ENCODE measurements at regions not wholly inside any gene's neighbourhood (a gene's known extent, or its start where the extent isn't known, plus 50 kb on each side); places are given as distances from the start of the nearest gene placed in this dataset.

DNA sequence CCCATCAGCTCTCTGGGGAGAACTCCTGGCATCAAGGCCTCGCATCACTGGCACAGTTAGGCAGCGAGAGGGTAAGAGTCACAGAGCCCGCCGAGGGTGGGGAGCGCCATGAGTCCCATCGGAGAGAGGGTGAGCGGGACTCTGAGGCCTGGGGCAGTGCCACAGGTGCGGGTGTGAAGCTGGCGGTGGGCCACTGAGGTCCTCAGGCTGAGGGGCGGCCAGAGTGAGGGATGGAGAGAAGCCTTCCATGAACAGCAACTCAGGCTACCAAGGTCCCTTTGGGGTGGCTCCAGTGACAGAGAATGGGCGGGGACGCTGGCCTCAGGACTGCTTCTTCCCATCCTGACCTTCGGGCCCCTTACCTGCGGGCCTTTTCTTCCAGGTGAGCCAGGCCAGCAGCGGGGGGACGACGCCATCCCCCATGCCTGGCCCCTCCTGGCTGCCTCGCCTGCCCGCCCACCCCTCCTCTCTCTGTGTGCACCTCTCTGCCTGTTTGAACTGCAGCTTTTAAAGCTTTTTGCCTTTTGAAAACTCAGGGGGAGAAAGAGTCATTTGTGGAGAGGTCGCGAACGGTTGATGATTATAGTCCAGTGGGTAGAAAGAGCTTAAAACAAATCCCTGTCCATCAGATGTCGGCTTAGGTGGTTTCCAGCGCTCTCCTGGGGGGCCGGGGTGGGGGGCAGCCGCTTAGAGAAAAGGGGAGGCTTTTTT is 149.3 kb upstream of the GSE1 start:
- DNase-seq, result no peak

DNA sequence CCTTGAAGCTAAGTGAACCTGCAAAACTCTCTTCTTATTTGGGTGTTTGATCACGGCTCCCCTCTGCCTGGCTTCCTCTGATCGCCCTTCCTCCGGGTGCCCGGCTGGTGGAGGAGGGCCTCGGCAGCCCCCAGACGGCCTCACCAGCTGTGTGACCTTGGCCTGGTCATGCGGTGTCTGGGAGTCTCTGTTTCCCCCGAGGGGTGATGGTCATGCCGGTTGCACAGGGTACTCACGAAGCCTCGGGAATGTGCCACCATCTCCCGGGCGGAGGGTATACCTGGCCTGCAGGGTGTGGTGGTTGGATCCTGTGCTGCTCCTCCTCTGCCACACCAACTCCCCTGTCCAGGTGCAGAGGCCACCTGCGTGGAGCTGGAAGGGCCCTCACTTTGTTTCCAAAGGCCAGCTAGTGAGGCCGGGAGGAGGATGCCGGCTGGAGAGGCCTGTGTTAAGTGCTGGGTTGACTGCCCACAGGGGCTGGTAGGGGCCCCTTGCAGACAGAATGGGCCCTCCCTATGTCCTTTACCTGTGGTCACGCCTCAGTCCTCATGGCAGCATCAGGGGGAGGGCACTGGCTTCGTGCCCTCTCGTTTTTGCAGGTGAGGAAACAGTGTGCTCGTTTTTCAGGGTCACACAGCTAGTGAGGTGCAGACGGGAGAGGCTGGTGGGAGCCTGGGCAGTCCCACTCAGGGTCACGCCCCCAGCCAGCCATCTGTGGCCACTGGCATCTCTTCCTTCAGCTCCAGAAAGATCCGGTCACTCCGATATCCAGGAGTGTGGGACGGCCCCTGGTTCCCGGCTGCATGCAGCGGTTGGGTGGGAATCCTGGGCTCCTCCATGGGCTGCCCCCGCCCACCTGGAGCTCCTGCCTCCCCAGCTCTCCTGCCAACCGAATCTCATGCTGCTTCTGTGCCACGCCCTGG is 148.5 kb upstream of the GSE1 start:
- peak; percentile 16 for DNase-seq

DNA sequence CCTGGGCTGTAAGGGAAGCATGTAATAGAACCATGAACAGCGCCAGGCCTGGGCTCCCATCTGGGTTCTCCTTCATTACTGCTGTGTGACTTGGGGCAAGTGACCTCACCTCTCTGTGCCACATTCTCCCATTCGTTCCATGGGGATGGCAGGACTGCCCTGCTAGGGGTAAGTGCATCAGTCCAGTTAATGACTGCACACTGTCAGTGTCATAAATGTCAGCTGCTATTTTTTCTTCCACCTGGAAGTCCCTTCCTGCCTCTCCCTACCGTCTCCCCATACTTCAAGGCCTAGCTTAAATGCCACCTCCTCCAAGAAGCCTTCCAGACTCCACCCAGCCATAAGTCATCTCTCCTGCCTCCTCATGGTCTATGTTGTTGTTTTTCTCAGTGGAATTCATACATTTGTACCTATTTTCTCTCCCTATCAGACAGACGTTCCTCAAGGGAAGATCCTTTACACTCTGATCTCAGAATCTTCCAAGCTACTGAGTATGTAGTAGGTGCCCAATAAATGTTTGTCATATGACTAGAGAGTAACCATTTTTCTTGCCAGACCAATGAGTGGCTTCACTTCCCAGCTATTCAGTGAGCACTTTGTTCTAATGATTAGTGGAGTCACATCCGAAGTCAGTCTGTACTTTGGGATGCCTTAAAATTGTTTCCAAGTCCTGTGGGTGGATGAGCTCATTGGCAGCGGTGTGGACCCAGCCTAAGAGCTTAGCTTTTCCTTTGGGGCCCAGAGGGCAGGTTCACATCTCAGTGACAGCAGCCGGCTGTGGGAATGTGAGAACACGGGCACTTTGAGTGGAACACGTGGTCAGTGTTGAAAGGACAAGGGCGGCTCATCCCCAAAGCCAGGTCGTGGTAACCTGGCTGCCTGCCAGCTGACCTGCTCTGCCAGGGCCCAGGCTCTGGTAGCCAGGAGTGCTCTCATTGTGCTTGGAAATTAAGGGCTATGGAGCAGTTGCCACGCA is 147.5 kb upstream of the GSE1 start:
- DNase-seq, result no peak

DNA sequence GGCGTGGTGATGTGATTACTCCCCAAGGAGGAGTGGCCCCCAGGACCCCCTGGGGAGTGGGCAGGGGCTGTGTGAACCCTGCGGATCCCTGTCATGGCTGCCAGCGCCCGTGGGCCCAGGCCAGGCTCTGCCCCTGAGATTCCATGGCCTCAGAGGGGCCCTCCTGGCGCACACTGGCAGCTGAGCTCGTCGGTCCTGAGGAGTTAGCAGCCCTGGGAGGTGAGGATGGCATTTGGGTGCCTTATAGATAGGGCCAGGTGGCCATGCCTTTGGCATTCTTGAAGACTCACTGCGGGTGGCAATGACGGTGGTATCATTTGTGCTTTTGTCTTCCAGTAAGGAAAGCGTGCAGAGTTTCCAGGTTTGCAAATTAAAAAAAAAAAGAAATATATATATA is 146.8 kb upstream of the GSE1 start:
- no peak for DNase-seq

DNA sequence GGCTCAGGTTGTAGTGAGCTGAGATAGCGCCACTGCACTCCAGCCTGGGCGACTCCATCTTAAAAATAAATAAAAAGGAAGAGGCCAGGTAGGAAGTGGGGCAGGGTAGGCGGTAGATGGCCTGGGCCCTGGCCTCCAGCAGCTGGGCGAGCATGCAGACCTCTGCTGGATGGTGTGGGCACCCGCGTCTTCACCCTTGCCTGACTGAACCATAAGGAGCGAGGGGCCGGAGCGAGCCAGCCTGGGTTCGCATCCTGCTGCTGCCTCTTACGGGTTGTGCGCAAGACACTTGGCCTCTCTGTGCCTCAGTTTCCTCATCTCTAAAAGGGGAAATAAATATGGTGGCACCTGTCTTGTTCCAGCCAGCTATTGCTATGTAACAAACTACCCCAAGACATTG is 146.1 kb upstream of the GSE1 start:
- DNase-seq, result no peak

DNA sequence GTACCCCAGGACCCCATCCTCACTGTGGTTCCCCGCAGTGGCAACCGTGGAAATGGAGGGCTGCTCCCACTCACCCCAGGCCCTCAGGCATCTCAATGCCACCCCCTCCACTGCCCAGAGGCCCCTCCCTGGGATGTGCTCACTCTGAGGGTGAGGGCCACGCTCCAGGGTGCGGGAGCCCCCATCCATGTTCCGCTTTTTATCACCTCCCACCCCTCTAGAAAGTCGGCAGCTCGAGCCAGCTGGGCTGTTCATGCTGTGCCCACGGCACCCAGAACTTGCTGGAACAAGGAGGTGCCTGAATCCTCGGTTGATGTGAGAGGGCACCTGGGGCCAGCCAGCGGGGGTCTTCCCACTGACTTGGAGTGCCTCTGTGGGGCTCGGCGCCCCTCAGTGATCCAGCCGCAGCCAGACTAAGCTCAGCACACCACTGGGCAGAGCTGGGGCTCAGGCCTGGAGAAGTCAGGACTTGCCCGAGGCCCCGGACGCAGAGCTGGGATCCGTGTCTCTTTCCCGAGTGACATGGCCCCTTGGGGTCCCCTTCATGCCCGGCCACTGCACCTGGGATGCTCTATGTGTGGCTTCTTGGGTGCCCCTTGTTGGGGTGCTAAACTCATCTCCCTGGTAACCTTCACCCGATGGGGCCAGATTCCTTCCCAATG is 143.1 kb upstream of the GSE1 start:
- DNase-seq, result no peak

DNA sequence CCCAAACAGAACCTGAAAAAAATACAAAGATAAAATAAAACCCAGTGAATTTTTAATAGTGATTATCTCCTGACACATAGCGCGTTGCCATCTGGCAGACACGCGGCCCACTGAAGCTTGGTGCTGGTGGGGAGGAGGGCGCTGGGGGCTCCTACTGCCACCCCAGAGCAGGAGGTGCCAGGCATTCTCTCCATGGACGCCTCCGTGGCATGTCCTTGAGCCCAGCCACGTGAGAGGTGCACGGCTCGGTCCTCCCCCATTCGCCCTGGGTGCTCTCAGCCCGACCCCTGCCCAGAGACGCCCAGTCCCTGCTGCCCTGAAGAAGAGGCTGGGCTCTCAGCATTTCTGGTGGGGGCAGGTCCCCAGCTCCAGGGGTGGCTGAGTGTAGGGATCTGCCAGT is 142.2 kb upstream of the GSE1 start:
- DNase-seq, result no peak

DNA sequence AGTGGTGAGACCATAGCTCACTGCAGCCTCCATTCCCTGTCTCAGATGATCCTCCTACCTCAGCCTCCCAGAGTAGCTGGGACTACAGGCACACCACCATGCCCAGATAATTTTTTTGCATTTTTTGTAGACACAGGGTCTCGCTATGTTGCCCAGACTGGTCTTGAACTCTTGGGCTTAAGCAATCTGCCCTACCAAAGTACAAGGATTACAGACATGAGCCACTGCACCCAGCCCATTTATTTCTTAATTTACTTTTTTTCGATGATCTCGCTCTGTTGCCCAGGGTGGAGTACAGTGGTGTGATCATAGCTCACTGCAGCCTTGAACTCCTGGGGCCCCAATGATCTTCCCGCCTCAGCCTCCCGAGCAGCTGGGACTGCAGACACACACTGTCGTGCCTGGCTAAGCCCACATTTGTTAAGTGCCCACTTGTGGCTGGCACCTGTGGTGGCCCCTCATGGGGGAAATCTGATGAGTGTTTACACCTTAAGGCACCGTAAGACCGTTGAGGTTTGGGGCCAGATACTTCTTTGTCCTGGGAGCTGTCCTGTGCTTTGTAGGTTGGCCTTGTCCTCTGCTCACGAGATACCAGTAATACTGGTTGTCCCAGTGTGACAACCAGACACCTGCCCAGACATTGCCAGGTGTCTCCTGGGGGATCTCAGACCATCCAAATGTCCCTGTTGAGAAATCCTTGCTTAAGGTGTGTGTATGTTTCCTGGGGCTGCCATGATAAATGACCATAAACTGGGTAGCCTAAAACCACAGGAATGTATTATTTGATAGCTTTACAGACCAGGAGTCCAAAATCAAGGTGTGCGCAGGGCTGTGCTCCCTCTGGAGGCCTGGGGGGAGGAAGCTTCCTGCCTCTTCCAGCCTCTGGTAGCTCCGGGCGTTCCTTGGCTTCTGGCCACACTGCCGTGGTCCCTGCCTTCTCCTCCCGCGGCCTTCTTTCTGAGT is 141.4 kb upstream of the GSE1 start:
- DNase-seq, result no peak

DNA sequence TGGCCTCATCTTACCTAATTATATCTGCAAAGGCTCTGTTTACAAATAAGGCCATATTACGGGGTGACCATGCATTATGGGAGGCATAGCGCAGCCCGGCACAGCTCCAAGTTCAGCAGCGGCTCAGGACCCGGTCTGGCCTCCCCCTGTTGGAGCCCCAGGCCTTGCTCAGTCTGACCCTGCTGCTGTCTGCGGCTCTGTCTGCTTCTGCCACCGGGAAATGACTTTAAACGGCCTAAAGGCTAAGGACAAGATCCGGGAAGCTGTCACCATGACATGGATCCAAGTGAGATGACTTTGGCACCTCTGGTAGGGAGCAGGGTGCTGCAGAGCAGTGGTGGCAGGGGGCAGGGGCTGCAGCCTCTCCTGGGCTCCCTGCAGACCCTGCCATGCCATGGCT is 140.6 kb upstream of the GSE1 start:
- no peak for DNase-seq

DNA sequence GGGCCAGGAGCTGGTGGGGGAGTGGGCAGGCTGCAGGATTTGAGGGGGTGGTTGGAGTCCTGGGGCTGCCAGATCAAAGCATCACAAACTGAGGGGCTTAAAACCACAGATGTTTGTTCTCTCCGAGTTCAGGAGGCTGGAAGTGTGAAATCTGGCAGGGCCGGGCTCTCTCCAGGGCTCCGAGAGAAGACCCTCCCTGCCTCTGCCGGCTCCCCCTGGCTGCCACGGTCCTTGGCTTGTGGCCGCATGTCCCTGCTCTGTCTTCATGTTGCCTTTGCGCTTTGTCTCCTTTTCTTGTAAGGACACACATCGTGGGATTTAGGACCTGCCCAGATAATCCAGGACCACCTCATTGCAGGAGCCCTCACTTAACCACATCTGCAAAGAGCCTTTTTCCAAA is 139.8 kb upstream of the GSE1 start:
- no peak for DNase-seq

DNA sequence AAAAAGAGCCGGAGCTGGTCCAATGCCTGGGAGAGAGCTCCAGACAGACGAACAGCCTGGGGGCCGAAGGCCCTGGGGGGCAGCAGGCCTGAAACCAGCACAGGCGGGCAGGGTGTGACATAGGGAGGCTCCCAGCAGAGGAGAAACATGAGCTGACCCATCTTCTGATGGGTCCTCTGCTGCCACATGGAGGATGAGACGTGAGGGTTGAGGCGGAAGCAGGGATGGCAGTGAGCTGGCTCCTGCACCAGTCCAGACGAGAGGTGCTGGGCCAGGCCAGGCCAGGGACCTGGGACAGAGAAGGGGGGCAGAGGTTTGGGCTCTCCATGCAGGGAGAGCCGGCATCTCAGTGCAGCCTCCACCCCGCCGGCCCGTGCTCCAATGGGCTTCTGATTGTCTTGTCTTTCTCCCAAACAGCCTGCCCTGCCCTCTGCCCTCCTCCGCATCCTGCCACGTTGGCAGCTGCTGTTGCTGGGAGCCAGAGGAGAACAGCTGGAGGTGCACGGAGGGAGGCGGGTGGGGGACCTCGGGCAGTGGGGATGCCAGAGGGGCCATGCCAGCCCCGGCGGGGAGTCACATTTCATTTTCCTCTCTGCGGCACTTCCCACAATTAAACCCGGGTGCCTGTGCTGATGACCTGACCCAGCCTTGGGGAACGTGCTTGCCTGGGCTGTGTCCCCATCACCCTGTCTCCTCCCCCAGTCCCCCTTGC is 139.1 kb upstream of the GSE1 start:
- no peak for DNase-seq

DNA sequence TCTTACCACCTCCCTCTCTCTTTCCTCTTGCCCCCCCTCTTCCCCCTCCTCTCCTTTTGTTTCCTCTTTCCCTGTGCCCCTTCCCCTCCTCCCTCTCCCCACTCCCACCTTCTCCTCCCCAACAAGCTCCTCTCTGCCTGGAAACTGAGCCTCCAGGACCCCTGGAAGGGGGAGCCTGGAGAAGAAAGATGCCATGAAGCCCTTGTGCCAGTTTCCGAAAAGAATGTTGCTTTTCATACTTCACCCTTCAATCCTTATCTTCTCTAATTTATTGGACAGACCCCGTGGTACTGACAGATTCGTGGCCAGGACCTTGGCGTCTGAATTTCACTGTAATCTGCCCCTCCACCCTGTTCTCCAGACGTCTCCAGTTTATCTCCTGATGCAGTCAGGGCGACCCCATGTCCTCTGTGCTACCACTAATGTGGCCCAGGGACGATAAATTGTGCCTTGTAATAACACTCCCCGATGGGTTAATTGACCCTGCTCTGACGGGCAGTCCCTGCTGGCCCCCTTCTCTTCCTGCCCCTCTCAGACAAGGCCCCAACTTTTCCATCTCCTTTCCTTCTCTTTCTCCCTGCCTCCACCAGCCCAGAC is 138.4 kb upstream of the GSE1 start:
- no peak for DNase-seq

DNA sequence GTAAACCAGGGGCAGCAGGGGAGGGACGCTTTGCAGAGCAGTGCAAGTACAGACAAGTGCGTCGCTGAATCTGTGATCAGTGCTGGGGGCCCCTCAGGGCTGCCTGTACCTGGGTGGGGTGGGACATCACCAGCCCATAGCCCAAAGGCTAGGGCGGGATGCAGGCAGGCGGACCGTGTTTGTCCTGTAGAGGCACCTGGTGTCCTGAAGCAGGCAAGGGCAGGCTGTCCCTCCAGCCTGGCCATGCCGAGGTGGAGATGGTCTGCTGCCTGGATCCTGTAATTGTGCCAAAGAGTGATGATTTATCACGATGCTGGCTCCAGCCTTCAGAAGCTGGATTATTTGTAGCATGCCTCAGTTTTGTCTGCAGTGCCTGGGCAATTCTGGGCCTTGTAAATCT is 137.9 kb upstream of the GSE1 start:
- no peak for DNase-seq

DNA sequence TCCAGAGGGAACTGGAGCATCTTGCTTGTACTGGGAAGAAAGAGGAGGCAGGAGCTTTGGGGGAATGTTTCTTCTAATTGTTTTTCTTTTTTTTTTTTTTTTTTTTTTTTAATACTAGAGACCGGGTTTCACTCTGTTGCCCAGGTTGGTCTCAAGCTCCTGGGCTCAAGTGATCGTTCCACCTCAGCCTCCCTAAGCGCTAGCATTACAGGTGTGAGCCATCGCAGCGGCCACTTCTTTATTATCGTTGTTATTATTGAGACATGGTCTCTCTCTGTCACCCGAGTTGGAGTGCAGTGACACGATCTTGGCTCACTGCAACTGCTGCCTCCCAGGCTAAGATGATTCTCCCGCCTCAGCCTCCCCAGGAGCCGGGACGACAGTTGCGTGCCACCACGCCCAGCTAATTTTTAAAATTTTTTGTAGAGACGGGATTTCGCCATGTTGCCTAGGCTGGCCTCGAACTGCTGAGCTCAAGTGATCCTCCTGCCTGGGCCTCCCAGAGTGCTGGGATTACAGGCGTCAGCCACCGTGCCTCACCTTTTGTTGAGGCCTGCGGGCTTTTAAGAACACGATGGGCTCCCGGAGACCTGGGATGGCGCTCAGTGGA is 137.3 kb upstream of the GSE1 start:
- no peak for DNase-seq

DNA sequence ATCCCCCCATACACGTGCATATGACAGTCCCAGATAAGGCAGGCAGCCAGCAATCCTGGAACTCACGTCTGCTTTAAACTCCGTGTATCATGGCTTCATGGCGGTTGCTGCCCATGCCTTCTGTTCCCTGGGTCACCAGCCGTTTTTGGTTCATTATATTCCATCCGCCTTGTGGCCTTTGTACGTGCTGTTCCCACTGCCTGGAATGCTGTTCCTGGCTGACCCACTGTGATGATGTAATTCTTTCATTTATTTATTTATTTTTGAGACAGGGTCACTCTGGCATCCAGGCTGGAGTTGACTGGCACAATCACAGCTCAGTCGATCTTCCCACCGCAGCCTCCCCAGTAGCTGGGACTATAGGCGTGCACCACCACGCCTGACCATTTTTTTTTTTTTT is 136.7 kb upstream of the GSE1 start:
- DNase-seq, result no peak

DNA sequence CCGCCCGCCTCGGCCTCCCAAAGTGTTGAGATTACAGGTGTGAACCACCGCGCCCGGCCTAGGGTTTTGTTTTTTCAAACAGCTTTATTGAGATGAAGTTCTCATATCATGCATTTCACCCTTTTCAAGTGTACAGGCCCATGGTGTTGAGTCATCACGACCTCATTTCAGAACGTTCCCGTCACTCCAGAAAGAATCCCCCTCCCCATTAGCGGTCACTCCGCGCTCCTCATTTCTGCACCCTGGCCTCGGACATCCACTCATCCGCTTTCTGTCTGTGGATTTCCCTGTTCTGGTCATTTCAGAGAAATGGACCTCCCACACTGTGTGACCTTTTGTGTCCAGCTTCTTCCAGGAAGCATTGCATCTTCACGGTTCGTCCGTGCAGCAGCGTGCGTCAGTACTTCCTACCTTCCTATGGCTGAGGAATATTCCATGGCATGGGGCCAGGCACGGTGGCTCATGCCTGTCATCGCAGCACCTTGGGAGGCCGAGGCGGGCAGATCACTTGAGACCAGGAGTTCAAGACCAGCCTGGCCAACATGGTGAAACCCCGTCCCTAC is 135.2 kb upstream of the GSE1 start:
- no peak for DNase-seq

DNA sequence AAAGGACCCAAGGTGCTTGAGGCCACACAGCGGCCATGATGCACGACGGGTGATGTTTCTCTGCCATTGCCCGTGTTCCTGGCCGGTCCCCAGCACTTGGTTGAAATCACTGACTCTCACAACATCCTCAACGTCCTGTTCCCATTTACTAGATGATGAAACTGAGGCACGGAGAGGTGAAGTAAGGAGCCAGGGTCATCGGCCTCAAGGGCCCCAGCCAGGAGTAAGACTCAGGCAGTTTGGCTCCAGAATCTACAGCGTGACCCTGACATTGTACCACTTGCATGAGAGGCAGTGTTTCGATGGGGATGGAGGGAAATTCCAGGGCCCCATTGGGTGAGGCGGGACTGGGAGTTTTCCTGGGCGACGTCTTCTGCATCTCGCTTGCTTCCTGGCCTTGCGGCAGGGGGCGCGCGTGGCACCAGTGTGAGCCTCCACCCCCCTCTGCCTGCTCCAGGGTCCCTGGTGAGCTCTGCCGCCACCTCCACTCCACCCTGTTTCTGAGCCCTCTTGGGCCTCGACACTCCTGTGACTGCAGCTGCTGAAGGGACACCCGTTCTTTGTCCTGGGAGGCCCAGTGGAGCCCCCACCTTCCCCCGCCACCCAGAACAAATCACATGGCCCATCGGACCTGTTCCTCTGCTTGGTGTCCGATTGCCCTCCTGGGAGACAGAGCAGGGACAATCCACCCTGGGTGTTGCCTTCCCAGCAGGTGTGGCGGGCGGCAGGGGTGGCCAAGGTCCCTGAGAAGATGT is 133.0 kb upstream of the GSE1 start:
- peak; percentile 56 for DNase-seq

DNA sequence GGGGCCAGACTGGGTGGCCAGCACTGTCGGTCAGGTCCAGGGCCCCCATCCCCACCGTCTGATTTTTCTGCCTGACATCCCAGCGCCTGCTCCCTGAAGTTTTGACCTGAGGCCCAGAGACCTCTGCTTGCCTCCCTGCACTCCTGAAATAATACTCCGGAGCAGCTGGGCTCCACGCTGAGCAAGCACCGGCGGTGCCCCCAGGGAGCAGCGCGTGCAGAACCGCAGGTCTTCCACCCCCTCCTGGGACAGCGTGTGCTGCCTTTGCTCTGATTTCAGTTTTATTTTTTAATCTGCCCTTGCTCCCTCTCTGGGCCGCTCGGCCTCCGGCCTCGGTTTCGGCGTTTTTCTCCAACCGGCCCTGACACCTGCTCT is 132.4 kb upstream of the GSE1 start:
- peak; percentile 17 for DNase-seq

DNA sequence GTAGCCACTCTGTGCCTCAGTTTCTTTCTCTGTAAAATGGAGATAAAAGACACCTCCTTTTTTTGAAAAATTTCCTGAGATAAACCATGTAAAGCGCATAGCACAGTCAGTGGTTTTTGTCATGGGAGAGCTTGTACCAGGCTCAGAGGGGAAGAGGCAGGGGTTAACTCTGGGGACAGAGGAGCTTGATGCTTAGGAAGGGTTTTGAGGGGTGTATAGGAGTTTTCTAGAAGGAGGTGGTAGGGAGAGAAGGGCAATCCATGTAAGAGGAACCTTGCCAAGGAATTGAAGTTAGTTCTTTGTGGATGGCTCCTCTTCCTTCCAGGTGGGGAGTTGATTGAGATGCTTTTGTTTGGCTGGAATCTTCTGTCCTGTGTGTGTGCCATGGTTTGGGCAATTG is 131.9 kb upstream of the GSE1 start:
- DNase-seq, result no peak

Measured in NCI-H526 treated with DMSO at 0.1 percent for 48 hours (cell line).